Brain microvascular endothelial cell (primary cell): ENCODE measurements at regions not wholly inside any gene's neighbourhood (a gene's known extent, or its start where the extent isn't known, plus 50 kb on each side); places are given as distances from the start of the nearest gene placed in this dataset.

Experiments used
- DNase-seq: peaks from one replicate; pipeline ENCODE4 v3.0.0-alpha.2; 2020
- H3K27ac ChIP-seq: fragments of 250-450 bp; sonication (Bioruptor Pico); 2 replicates; pipeline ENCODE4 v1.5.1; 2020; ENCODE audit warnings: mild to moderate bottlenecking, moderate library complexity
- H3K27me3 ChIP-seq: fragments of 250-450 bp; sonication (Bioruptor Pico); replicated peaks from 2 replicates; pipeline ENCODE4 v1.5.1; 2020; ENCODE audit warnings: mild to moderate bottlenecking
- H3K36me3 ChIP-seq: fragments of 250-450 bp; sonication (Bioruptor Pico); replicated peaks from 2 replicates; pipeline ENCODE4 v1.5.1; 2020; ENCODE audit warnings: mild to moderate bottlenecking
- H3K4me3 ChIP-seq: 2 replicates; pipeline ENCODE4 v1.5.1; 2011; ENCODE audit warnings: low read depth, mild to moderate bottlenecking, control low read depth, low read length, moderate library complexity
- in situ Hi-C: cut with HindIII; loops from 2 replicates; pipeline ENCODE4 v1.10.0; 2017; ENCODE audit warnings: low sequenced_read_pairs, low pct_ligation_motif_present
- TF ChIP-seq, protein P1 (sequence below): IDR thresholded peaks from 2 replicates; pipeline ENCODE4 v1.5.1; 2011; ENCODE audit warnings: low read depth, mild to moderate bottlenecking, moderate library complexity, low read length, control low read depth, inconsistent platforms; ENCODE audit errors: missing control alignments

- no peak overlapping the region for H3K4me3 ChIP-seq
- in situ Hi-C loops = no loop called here
- TF ChIP-seq, protein P1, sequence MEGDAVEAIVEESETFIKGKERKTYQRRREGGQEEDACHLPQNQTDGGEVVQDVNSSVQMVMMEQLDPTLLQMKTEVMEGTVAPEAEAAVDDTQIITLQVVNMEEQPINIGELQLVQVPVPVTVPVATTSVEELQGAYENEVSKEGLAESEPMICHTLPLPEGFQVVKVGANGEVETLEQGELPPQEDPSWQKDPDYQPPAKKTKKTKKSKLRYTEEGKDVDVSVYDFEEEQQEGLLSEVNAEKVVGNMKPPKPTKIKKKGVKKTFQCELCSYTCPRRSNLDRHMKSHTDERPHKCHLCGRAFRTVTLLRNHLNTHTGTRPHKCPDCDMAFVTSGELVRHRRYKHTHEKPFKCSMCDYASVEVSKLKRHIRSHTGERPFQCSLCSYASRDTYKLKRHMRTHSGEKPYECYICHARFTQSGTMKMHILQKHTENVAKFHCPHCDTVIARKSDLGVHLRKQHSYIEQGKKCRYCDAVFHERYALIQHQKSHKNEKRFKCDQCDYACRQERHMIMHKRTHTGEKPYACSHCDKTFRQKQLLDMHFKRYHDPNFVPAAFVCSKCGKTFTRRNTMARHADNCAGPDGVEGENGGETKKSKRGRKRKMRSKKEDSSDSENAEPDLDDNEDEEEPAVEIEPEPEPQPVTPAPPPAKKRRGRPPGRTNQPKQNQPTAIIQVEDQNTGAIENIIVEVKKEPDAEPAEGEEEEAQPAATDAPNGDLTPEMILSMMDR = no peak
- H3K27me3 ChIP-seq = no peaks in the 10 kb centered on the region
- no peaks in the 10 kb centered on the region for H3K36me3 ChIP-seq
- no peak overlapping the region for H3K27ac ChIP-seq
- no peak for DNase-seq
Measured at GRCh38 chr2:198697794-198698193, 759.9 kb downstream of the SATB2 start.

- no peaks in the 10 kb centered on the region for H3K27me3 ChIP-seq
- no peak overlapping the region for H3K27ac ChIP-seq
- TF ChIP-seq, protein P1 = no peak
- no peak overlapping the region for H3K4me3 ChIP-seq
- in situ Hi-C loops = no loop called here
- H3K36me3 ChIP-seq = no peaks in the 10 kb centered on the region
- no peak for DNase-seq
Measured at GRCh38 chr2:198697218-198697617, 760.5 kb downstream of the SATB2 start.

DNA sequence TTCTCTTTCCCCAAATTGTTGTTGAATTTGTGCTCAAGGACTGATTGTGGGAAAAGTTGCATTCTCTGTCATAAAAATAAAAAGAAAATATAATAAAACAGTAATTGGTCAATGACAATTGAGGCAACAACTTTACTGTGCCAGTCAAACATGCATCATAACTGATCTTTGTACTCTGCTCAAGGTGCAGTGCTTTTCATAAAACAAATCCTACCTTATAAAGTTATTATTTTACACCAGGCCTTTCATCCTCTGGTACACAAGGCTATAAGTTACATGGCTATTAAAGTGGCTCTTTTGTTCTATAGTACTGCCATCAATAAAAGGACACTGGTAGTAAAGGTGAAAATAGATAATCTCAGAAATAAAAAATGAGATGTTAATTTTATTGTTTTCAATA is 761.9 kb downstream of the SATB2 start:
- TF ChIP-seq, protein P1 = no peak
- Histone ChIP-seq H3K36me3 (no peaks in the 10 kb centered on the region), H3K27ac (no peak overlapping the region), H3K4me3 (no peak overlapping the region), H3K27me3 (no peaks in the 10 kb centered on the region)
- no peak for DNase-seq
- in situ Hi-C loops = no loop called here

DNA sequence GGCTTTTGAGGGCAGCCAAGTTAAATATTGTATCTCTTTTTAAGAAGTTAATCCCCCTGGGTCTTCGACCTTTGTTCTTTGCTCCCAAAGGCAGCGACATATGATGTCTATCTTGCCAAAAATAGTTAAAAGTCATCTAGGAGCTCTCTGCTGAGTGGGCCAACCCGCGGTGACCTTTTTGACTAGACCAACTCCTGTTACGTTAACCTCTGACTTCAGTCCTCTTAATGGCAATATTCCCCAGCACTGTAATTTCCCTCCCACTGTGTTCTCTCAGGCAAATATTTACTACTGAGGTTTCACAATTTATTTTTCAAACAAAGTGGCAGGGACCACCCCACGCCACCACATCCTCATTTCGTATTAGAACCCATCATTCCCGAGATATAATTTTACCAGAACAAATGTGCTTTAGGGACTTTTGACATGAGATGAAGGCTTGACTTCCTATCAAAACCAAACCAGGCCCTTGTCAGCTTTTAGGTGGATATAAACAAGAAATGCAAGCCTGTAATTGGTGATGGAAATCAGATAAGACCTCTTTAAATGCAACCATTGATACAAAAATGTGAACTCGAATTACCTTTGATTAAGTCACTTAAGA is 764.7 kb downstream of the SATB2 start:
- H3K27ac ChIP-seq = no peak overlapping the region
- H3K27me3 ChIP-seq = no peaks in the 10 kb centered on the region
- no peak for DNase-seq
- TF ChIP-seq, protein P1 = no peak
- in situ Hi-C loops = no loop called here
- no peak overlapping the region for H3K4me3 ChIP-seq
- no peaks in the 10 kb centered on the region for H3K36me3 ChIP-seq

- TF ChIP-seq, protein P1 = no peak
- Histone ChIP-seq H3K27ac (no peak overlapping the region), H3K4me3 (no peak overlapping the region), H3K36me3 (no peaks in the 10 kb centered on the region), H3K27me3 (no peaks in the 10 kb centered on the region)
- in situ Hi-C loops = no loop called here
- DNase-seq = no peak
Measured at GRCh38 chr2:198691236-198691635, 766.5 kb downstream of the SATB2 start.

GRCh38 chr2:198664321-198664720 is 793.4 kb downstream of the SATB2 start:
- no peaks in the 10 kb centered on the region for H3K27me3 ChIP-seq
- TF ChIP-seq, protein P1 = no peak
- no peak for DNase-seq
- H3K4me3 ChIP-seq = no peak overlapping the region
- no peaks in the 10 kb centered on the region for H3K36me3 ChIP-seq
- H3K27ac ChIP-seq = no peak overlapping the region
- in situ Hi-C loops = no loop called here
